ENCODE measurements at regions not wholly inside any gene's neighbourhood (a gene's known extent, or its start where the extent isn't known, plus 50 kb on each side); places are given as distances from the start of the nearest gene placed in this dataset.

DNA sequence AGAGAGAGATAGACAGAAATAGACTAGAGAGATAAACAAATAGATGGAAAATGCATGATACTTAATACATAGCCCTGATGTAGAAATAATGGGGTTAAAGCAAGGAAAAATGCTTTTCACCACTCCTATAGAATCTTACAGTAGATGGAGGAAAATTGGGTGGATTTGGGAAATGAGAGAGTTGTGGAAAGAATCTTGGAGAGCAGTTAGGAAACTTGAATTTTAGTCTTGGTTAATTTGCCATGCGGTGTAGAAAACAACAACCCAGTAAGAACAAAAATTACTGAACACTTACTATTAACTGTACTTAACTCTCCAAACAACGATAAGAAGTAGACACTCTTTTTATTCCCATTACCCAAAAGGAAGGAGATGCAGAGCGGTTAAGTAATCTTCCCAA is 329.8 kb downstream of the ZNF608 start:
- intact Hi-C loops (cut with micrococcal nuclease; ENCODE audit: unreplicated experiment) = no loop called here
- Histone ChIP-seq H3K4me1 (ENCODE audit: insufficient read depth, low read length, poor library complexity, severe bottlenecking) (no peaks in the 10 kb centered on the region), H3K36me3 (ENCODE audit: insufficient read depth, low read length, poor library complexity, severe bottlenecking) (no peaks in the 10 kb centered on the region), H3K27me3 (replicated peaks; ENCODE audit: insufficient read depth, low read depth, low read length, poor library complexity) (no peaks in the 10 kb centered on the region), H3K4me3 (ENCODE audit: low read depth, low read length, poor library complexity, severe bottlenecking) (no peak overlapping the region), H3K27ac (ENCODE audit: low read depth, low read length, poor library complexity, severe bottlenecking) (no peak overlapping the region), H3K9me3 (ENCODE audit: low read depth, low read length, poor library complexity, severe bottlenecking) (no peaks in the 10 kb centered on the region)
- ChIA-PET POLR2A (ENCODE audit: low non-redundant PET) (no interaction called here), CTCF (no interaction called here)
- BruUV-seq (replicated peaks) = no TSS peak
- DNase-seq (ENCODE audit: low spot score) = no peak
- TF ChIP-seq, protein P1, sequence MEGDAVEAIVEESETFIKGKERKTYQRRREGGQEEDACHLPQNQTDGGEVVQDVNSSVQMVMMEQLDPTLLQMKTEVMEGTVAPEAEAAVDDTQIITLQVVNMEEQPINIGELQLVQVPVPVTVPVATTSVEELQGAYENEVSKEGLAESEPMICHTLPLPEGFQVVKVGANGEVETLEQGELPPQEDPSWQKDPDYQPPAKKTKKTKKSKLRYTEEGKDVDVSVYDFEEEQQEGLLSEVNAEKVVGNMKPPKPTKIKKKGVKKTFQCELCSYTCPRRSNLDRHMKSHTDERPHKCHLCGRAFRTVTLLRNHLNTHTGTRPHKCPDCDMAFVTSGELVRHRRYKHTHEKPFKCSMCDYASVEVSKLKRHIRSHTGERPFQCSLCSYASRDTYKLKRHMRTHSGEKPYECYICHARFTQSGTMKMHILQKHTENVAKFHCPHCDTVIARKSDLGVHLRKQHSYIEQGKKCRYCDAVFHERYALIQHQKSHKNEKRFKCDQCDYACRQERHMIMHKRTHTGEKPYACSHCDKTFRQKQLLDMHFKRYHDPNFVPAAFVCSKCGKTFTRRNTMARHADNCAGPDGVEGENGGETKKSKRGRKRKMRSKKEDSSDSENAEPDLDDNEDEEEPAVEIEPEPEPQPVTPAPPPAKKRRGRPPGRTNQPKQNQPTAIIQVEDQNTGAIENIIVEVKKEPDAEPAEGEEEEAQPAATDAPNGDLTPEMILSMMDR (conservative IDR thresholded peaks at IDR 0.05; ENCODE audit: low read depth, low read length) = no peak
- TF ChIP-seq EZH2 (IDR thresholded peaks at IDR 0.05; ENCODE audit: borderline replicate concordance, low read depth, low read length, poor library complexity, severe bottlenecking) = no peak

DNA sequence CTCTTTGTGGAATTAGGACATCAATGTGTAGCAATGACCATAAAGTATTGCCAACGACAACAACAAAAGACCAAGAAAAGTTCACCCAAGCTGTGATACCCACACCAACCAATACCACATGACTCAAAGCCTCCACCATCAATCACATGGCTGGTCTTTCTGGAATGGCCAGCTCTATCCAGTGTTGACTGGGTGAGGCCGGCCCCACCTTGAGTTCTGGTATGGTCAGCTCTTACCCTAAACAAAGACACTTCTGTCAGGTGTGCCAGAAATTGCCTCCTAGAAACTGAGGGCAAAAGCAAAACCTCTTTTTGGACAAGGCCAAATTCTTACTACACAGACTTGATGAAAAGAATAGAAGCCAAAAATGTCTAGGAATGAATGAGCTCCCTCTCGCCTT is 331.5 kb downstream of the ZNF608 start:
- BruUV-seq (replicated peaks) = no TSS peak
- no peak overlapping the region for H3K27ac ChIP-seq (ENCODE audit: low read depth, low read length, poor library complexity, severe bottlenecking)
- intact Hi-C loops (cut with micrococcal nuclease; ENCODE audit: unreplicated experiment) = no loop called here
- H3K36me3 ChIP-seq (ENCODE audit: insufficient read depth, low read length, poor library complexity, severe bottlenecking) = no peaks in the 10 kb centered on the region
- TF ChIP-seq, protein P1 (conservative IDR thresholded peaks at IDR 0.05; ENCODE audit: low read depth, low read length) = no peak
- no peak for TF ChIP-seq EZH2 (IDR thresholded peaks at IDR 0.05; ENCODE audit: borderline replicate concordance, low read depth, low read length, poor library complexity, severe bottlenecking)
- H3K4me1 ChIP-seq (ENCODE audit: insufficient read depth, low read length, poor library complexity, severe bottlenecking) = no peaks in the 10 kb centered on the region
- H3K27me3 ChIP-seq (replicated peaks; ENCODE audit: insufficient read depth, low read depth, low read length, poor library complexity) = no peaks in the 10 kb centered on the region
- no peak for DNase-seq (ENCODE audit: low spot score)
- no peaks in the 10 kb centered on the region for H3K9me3 ChIP-seq (ENCODE audit: low read depth, low read length, poor library complexity, severe bottlenecking)
- no peak overlapping the region for H3K4me3 ChIP-seq (ENCODE audit: low read depth, low read length, poor library complexity, severe bottlenecking)
- ChIA-PET POLR2A (ENCODE audit: low non-redundant PET) (no interaction called here), CTCF (no interaction called here)

DNA sequence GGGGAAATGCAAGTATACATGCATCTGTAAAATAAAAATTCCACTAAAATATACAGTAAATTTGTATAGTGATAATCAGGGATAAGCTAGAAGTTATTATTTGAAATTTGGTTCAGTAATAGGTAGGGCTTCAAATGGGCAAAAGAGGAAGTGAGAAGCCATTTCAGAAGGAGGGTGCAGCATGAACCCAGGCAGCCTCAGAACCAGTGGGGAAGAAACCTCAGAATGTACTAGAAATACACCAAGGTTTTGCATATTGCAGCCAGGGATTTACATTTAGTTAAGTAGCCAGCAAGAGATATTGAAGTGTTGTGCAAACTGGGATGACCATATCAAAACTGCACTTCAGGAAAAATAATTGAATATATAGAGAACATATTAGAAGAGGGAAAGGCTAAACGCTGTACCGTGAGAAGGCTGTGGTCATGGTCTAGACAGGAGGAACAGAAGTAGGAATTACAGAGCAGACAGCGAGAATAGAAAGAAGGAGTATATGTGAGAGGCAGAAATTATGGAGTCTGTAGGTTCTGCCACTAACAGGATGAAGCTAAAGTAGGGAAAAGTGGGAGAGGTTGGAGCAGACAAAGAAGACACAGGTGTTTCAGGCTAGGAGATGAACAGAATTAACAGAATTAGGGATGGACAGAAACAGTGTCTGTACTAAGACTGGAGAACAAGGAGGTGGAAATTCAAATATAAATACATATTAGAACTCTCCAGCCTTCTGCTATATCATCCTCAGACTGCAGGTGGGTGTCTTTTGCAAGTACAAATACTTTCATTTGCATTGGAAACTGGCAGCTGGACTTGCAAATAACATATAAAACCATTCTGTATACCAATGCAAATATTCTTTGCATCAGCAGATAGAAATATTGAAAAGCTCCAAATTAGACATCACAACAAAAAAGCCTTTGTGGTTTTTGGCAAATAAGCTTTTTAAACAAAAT is 335.6 kb downstream of the ZNF608 start:
- no peaks in the 10 kb centered on the region for H3K9me3 ChIP-seq (ENCODE audit: low read depth, low read length, poor library complexity, severe bottlenecking)
- CTCF ChIA-PET = no interaction called here
- intact Hi-C loops (cut with micrococcal nuclease; ENCODE audit: unreplicated experiment) = no loop called here

More for the DNA sequence above, 335.6 kb downstream of the ZNF608 start:
- TF ChIP-seq EZH2 (IDR thresholded peaks at IDR 0.05; ENCODE audit: borderline replicate concordance, low read depth, low read length, poor library complexity, severe bottlenecking) = no peak
- TF ChIP-seq, protein P1 (conservative IDR thresholded peaks at IDR 0.05; ENCODE audit: low read depth, low read length) = no peak
- H3K4me3 ChIP-seq (ENCODE audit: low read depth, low read length, poor library complexity, severe bottlenecking) = no peak overlapping the region
- H3K27me3 ChIP-seq (replicated peaks; ENCODE audit: insufficient read depth, low read depth, low read length, poor library complexity) = no peaks in the 10 kb centered on the region
- no peak for DNase-seq (ENCODE audit: low spot score)
- no peaks in the 10 kb centered on the region for H3K36me3 ChIP-seq (ENCODE audit: insufficient read depth, low read length, poor library complexity, severe bottlenecking)
- POLR2A ChIA-PET (ENCODE audit: low non-redundant PET) = no interaction called here
- no TSS peak for BruUV-seq (replicated peaks)
- no peak overlapping the region for H3K27ac ChIP-seq (ENCODE audit: low read depth, low read length, poor library complexity, severe bottlenecking)
- no peaks in the 10 kb centered on the region for H3K4me1 ChIP-seq (ENCODE audit: insufficient read depth, low read length, poor library complexity, severe bottlenecking)
